Prostate gland (tissue), 2 donors: ENCODE measurements at regions not wholly inside any gene's neighbourhood (a gene's known extent, or its start where the extent isn't known, plus 50 kb on each side); places are given as distances from the start of the nearest gene placed in this dataset.

Experiments used
- DNase-seq: peaks from one replicate; pipeline ENCODE4 v3.0.0-alpha.2; 2019; ENCODE audit warnings: low spot score
- H3K27ac ChIP-seq, 2 donors: fragments of 200-600 bp; sonication (generic); 2 replicates each; pipeline ENCODE4 v1.5.1; 2017 to 2019
- H3K27me3 ChIP-seq: fragments of 200-600 bp; sonication (generic); replicated peaks from 2 replicates; pipeline ENCODE4 v1.5.1; 2019; ENCODE audit not compliant: insufficient read depth
- H3K36me3 ChIP-seq, 2 donors: fragments of 200-600 bp; sonication (generic); 1 replicate in 1 of 2; 2 replicates in 1 of 2; pipeline versions ENCODE4 v1.5.1 to v1.8.1; 2017 to 2019
- H3K4me1 ChIP-seq: fragments of 200-600 bp; sonication (generic); replicated peaks from 2 replicates; pipeline ENCODE4 v1.5.1; 2019
- H3K4me3 ChIP-seq, 2 donors: fragments of 200-600 bp; sonication (generic); 2 replicates each; pipeline ENCODE4 v1.5.1; 2017 to 2019
- H3K9me3 ChIP-seq: fragments of 200-600 bp; sonication (generic); 2 replicates; pipeline ENCODE4 v1.5.1; 2017
- CTCF ChIP-seq, 4 experiments: fragments of 200-600 bp in 2 of 4; fragments of 450-650 bp in 2 of 4; sonication (generic) in 2 of 4; IDR thresholded peaks; 1 replicate in 3 of 4; 2 replicates in 1 of 4; pipeline ENCODE4 v1.5.1; 2016 to 2019; ENCODE audit warnings: antibody characterized with exemption in 4 of 4, mild to moderate bottlenecking in 2 of 4, moderate library complexity in 2 of 4
- POLR2A ChIP-seq: fragments of 450-650 bp; IDR thresholded peaks from one replicate; pipeline ENCODE4 v1.6.1; 2016; ENCODE audit warnings: antibody characterized with exemption, mild to moderate bottlenecking
- POLR2AphosphoS5 ChIP-seq: sonication (generic); formaldehyde crosslinking; IDR thresholded peaks from one replicate; pipeline ENCODE4 v1.6.1; 2017; ENCODE audit warnings: antibody characterized with exemption
- WGBS: methylation state at CpG from one replicate; pipeline ENCODE4 v1.1.5; 2018; 5-methylcytosine and 5-hydroxymethylcytosine counted together
- intact Hi-C: fragments of 100-400 bp; cut with DNase I; formaldehyde crosslinking; loops from one replicate; pipeline ENCODE4 v1.14.2; 2022

- 89% methylated on average over 5 of the region's 5 CpGs for WGBS
- Histone ChIP-seq H3K4me3 (no peak overlapping the region), H3K4me1 (no peaks in the 10 kb centered on the region), H3K27me3 (peaks cover 6% of the 10 kb centered on the region), H3K36me3 (no peaks in the 10 kb centered on the region), H3K27ac (no peak overlapping the region), H3K9me3 (no peaks in the 10 kb centered on the region)
- TF ChIP-seq POLR2AphosphoS5 (no peak), CTCF (IDR thresholded peaks at IDR 0.05) (no peak), POLR2A (no peak)
- intact Hi-C loops, result no loop called here
- DNase-seq, result no peak
These were observed 145.6 kb downstream of the SOX1 start for GRCh38 chr13:112212533-112212932.

- no peak for TF ChIP-seq POLR2AphosphoS5
- TF ChIP-seq POLR2A, result no peak
- TF ChIP-seq CTCF (IDR thresholded peaks at IDR 0.05), result no peak
- Histone ChIP-seq H3K4me3 (no peak overlapping the region), H3K9me3 (no peaks in the 10 kb centered on the region), H3K27me3 (no peaks in the 10 kb centered on the region), H3K4me1 (no peaks in the 10 kb centered on the region), H3K27ac (no peak overlapping the region), H3K36me3 (no peaks in the 10 kb centered on the region)
- intact Hi-C loops, result no loop called here
- DNase-seq, result no peak
- 61% methylated on average over 22 of the region's 24 CpGs for WGBS
These were observed 146.7 kb downstream of the SOX1 start for GRCh38 chr13:112213467-112214255.

- 81% methylated on average over 19 of the region's 19 CpGs for WGBS
- H3K27me3 ChIP-seq, result no peaks in the 10 kb centered on the region
These were observed 148.9 kb downstream of the SOX1 start for GRCh38 chr13:112215871-112216270.

GRCh38 chr13:112217431-112217830, 150.5 kb downstream of the SOX1 start:
- intact Hi-C loops, result no loop called here
- DNase-seq, result no peak
- TF ChIP-seq POLR2AphosphoS5 (no peak), CTCF (IDR thresholded peaks at IDR 0.05) (no peak), POLR2A (no peak)
- Histone ChIP-seq H3K4me1 (no peaks in the 10 kb centered on the region), H3K4me3 (no peak overlapping the region), H3K27me3 (no peaks in the 10 kb centered on the region), H3K9me3 (no peaks in the 10 kb centered on the region), H3K27ac (no peak overlapping the region), H3K36me3 (no peaks in the 10 kb centered on the region)
- WGBS, result 92% methylated on average over 7 of the region's 7 CpGs

More at GRCh38 chr13:112215871-112216270, 148.9 kb downstream of the SOX1 start:
- TF ChIP-seq CTCF (IDR thresholded peaks at IDR 0.05) (no peak), POLR2AphosphoS5 (no peak), POLR2A (no peak)
- no peak overlapping the region for H3K27ac ChIP-seq
- H3K9me3 ChIP-seq, result no peaks in the 10 kb centered on the region
- no peaks in the 10 kb centered on the region for H3K4me1 ChIP-seq
- no peak overlapping the region for H3K4me3 ChIP-seq
- no peaks in the 10 kb centered on the region for H3K36me3 ChIP-seq
- DNase-seq, result no peak
- intact Hi-C loops, result no loop called here

- no peak for DNase-seq
- H3K27ac ChIP-seq, result no peak overlapping the region
- intact Hi-C loops, result no loop called here
- H3K36me3 ChIP-seq, result no peaks in the 10 kb centered on the region
- no peaks in the 10 kb centered on the region for H3K27me3 ChIP-seq
- WGBS, result 64% methylated on average over 6 of the region's 6 CpGs
- TF ChIP-seq POLR2AphosphoS5 (no peak), CTCF (IDR thresholded peaks at IDR 0.05) (no peak), POLR2A (no peak)
- no peaks in the 10 kb centered on the region for H3K4me1 ChIP-seq
- no peaks in the 10 kb centered on the region for H3K9me3 ChIP-seq
- no peak overlapping the region for H3K4me3 ChIP-seq
These were observed 151.5 kb downstream of the SOX1 start for GRCh38 chr13:112218416-112218815.
